ENCODE measurements at regions not wholly inside any gene's neighbourhood (a gene's known extent, or its start where the extent isn't known, plus 50 kb on each side); places are given as distances from the start of the nearest gene placed in this dataset.

- H3K27ac Mint-ChIP-seq (ENCODE audit: unreplicated experiment) = no peak overlapping the region
- no peak overlapping the region for H3K27ac ChIP-seq (ENCODE audit: low read depth, low read length)
- H3K79me2 ChIP-seq (ENCODE audit: insufficient read depth, low read length) = no peaks in the 10 kb centered on the region
- H3K9me3 Mint-ChIP-seq (ENCODE audit: unreplicated experiment) = no peaks in the 10 kb centered on the region
- no peaks in the 10 kb centered on the region for H3K4me1 ChIP-seq (ENCODE audit: insufficient read depth, low read length)
- no peaks in the 10 kb centered on the region for H3K4me1 Mint-ChIP-seq (ENCODE audit: low read depth, unreplicated experiment)
- H3K36me3 Mint-ChIP-seq (ENCODE audit: low read depth, unreplicated experiment) = no peaks in the 10 kb centered on the region
- no peak overlapping the region for H3K4me3 ChIP-seq (ENCODE audit: insufficient read depth, low read depth, low read length)
- no peak for TF ChIP-seq EZH2 (IDR thresholded peaks at IDR 0.05; ENCODE audit: insufficient read depth, low read length)
- TF ChIP-seq, protein P1, sequence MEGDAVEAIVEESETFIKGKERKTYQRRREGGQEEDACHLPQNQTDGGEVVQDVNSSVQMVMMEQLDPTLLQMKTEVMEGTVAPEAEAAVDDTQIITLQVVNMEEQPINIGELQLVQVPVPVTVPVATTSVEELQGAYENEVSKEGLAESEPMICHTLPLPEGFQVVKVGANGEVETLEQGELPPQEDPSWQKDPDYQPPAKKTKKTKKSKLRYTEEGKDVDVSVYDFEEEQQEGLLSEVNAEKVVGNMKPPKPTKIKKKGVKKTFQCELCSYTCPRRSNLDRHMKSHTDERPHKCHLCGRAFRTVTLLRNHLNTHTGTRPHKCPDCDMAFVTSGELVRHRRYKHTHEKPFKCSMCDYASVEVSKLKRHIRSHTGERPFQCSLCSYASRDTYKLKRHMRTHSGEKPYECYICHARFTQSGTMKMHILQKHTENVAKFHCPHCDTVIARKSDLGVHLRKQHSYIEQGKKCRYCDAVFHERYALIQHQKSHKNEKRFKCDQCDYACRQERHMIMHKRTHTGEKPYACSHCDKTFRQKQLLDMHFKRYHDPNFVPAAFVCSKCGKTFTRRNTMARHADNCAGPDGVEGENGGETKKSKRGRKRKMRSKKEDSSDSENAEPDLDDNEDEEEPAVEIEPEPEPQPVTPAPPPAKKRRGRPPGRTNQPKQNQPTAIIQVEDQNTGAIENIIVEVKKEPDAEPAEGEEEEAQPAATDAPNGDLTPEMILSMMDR (IDR thresholded peaks at IDR 0.05; ENCODE audit: insufficient read depth, low read depth, low read length) = no peak
- DNase-seq (ENCODE audit: low read depth) (peak; percentile 17), FAIRE-seq (no peak)
- H3K27me3 ChIP-seq (ENCODE audit: insufficient read depth, low read length) = no peaks in the 10 kb centered on the region
- no peak overlapping the region for H3K9ac ChIP-seq (ENCODE audit: low read length)
- H3K36me3 ChIP-seq (ENCODE audit: insufficient read depth, low read length) = no peaks in the 10 kb centered on the region
- no peak overlapping the region for H2AFZ ChIP-seq (ENCODE audit: low read depth, low read length)
- H4K20me1 ChIP-seq (ENCODE audit: insufficient read depth, low read length) = no peaks in the 10 kb centered on the region
- H3K4me2 ChIP-seq (ENCODE audit: low read length) = no peak overlapping the region
- no peaks in the 10 kb centered on the region for H3K27me3 Mint-ChIP-seq (ENCODE audit: low read depth, unreplicated experiment)
- H3K4me3 Mint-ChIP-seq (ENCODE audit: unreplicated experiment) = no peak overlapping the region
- no peaks in the 10 kb centered on the region for H3K9me3 ChIP-seq (ENCODE audit: insufficient read depth, low read depth, low read length)
Observed at GRCh38 chr4:121217351-121217750, 53.2 kb upstream of the TNIP3 start.

DNA sequence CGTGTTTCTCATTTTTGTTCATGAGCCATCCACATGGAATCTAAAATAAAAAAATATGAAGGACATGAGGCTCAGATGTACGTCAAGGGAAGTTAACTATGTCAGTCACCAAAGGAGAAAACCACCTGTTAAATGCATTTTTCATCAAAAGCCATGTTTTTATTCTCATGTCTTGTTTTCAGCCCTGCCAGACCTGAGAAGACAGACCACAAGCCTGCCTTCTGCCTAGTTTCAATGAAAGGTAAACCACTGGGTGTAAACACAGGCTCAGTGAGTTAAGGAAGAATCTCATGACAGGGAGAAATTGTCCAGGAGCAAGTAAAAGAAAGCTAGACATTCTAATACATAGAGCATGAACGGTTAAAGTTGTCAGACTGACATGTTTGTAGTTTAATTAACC lies 52.3 kb upstream of the TNIP3 start:
- TF ChIP-seq, protein P1 (IDR thresholded peaks at IDR 0.05; ENCODE audit: insufficient read depth, low read depth, low read length) = no peak
- no peak for TF ChIP-seq EZH2 (IDR thresholded peaks at IDR 0.05; ENCODE audit: insufficient read depth, low read length)
- no peak overlapping the region for H3K4me2 ChIP-seq (ENCODE audit: low read length)
- no peaks in the 10 kb centered on the region for H3K27me3 ChIP-seq (ENCODE audit: insufficient read depth, low read length)
- H2AFZ ChIP-seq (ENCODE audit: low read depth, low read length) = no peak overlapping the region
- no peaks in the 10 kb centered on the region for H4K20me1 ChIP-seq (ENCODE audit: insufficient read depth, low read length)
- FAIRE-seq (no peak), DNase-seq (ENCODE audit: low read depth) (no peak)
- no peaks in the 10 kb centered on the region for H3K27me3 Mint-ChIP-seq (ENCODE audit: low read depth, unreplicated experiment)
- no peaks in the 10 kb centered on the region for H3K4me1 ChIP-seq (ENCODE audit: insufficient read depth, low read length)
- H3K9me3 ChIP-seq (ENCODE audit: insufficient read depth, low read depth, low read length) = no peaks in the 10 kb centered on the region
- H3K79me2 ChIP-seq (ENCODE audit: insufficient read depth, low read length) = no peaks in the 10 kb centered on the region
- H3K36me3 ChIP-seq (ENCODE audit: insufficient read depth, low read length) = no peaks in the 10 kb centered on the region
- no peaks in the 10 kb centered on the region for H3K4me1 Mint-ChIP-seq (ENCODE audit: low read depth, unreplicated experiment)
- no peaks in the 10 kb centered on the region for H3K36me3 Mint-ChIP-seq (ENCODE audit: low read depth, unreplicated experiment)
- no peak overlapping the region for H3K27ac ChIP-seq (ENCODE audit: low read depth, low read length)
- no peak overlapping the region for H3K4me3 ChIP-seq (ENCODE audit: insufficient read depth, low read depth, low read length)
- H3K4me3 Mint-ChIP-seq (ENCODE audit: unreplicated experiment) = no peak overlapping the region
- H3K9me3 Mint-ChIP-seq (ENCODE audit: unreplicated experiment) = no peaks in the 10 kb centered on the region
- no peak overlapping the region for H3K27ac Mint-ChIP-seq (ENCODE audit: unreplicated experiment)
- no peak overlapping the region for H3K9ac ChIP-seq (ENCODE audit: low read length)

GRCh38 chr4:121213940-121214339 lies 49.8 kb upstream of the TNIP3 start:
- Histone ChIP-seq H3K9ac (ENCODE audit: low read length) (no peak overlapping the region), H3K4me2 (ENCODE audit: low read length) (no peak overlapping the region), H3K4me3 (ENCODE audit: insufficient read depth, low read depth, low read length) (no peak overlapping the region), H3K79me2 (ENCODE audit: insufficient read depth, low read length) (no peaks in the 10 kb centered on the region), H3K9me3 (ENCODE audit: insufficient read depth, low read depth, low read length) (no peaks in the 10 kb centered on the region), H3K4me1 (ENCODE audit: insufficient read depth, low read length) (no peaks in the 10 kb centered on the region), H3K36me3 (ENCODE audit: insufficient read depth, low read length) (no peaks in the 10 kb centered on the region), H2AFZ (ENCODE audit: low read depth, low read length) (no peak overlapping the region), H3K27me3 (ENCODE audit: insufficient read depth, low read length) (no peaks in the 10 kb centered on the region), H4K20me1 (ENCODE audit: insufficient read depth, low read length) (no peaks in the 10 kb centered on the region), H3K27ac (ENCODE audit: low read depth, low read length) (no peak overlapping the region)
- TF ChIP-seq, protein P1 (IDR thresholded peaks at IDR 0.05; ENCODE audit: insufficient read depth, low read depth, low read length) = no peak
- no peak for TF ChIP-seq EZH2 (IDR thresholded peaks at IDR 0.05; ENCODE audit: insufficient read depth, low read length)
- H3K9me3 Mint-ChIP-seq (ENCODE audit: unreplicated experiment) = no peaks in the 10 kb centered on the region
- FAIRE-seq (no peak), DNase-seq (ENCODE audit: low read depth) (no peak)
- H3K4me3 Mint-ChIP-seq (ENCODE audit: unreplicated experiment) = no peak overlapping the region
- H3K36me3 Mint-ChIP-seq (ENCODE audit: low read depth, unreplicated experiment) = no peaks in the 10 kb centered on the region
- no peaks in the 10 kb centered on the region for H3K4me1 Mint-ChIP-seq (ENCODE audit: low read depth, unreplicated experiment)
- no peak overlapping the region for H3K27ac Mint-ChIP-seq (ENCODE audit: unreplicated experiment)
- H3K27me3 Mint-ChIP-seq (ENCODE audit: low read depth, unreplicated experiment) = no peaks in the 10 kb centered on the region
